Muscle layer of colon (tissue), 2 donors: ENCODE measurements at regions not wholly inside any gene's neighbourhood (a gene's known extent, or its start where the extent isn't known, plus 50 kb on each side); places are given as distances from the start of the nearest gene placed in this dataset.

Source experiments
- H3K27ac ChIP-seq: one replicate; pipeline ENCODE4 v1.7.0; 2013; ENCODE audit warnings: low read depth, mild to moderate bottlenecking, low read length, moderate library complexity
- H3K27me3 ChIP-seq, 2 donors: one replicate each; pipeline ENCODE4 v1.7.0; 2013; ENCODE audit warnings: low read length in 2 of 2, mild to moderate bottlenecking in 2 of 2; ENCODE audit not compliant: insufficient read depth in 2 of 2, control insufficient read depth in 1 of 2
- H3K36me3 ChIP-seq: one replicate; pipeline ENCODE4 v1.7.0; 2013; ENCODE audit warnings: mild to moderate bottlenecking, low read length; ENCODE audit not compliant: insufficient read depth
- H3K4me1 ChIP-seq: one replicate; pipeline ENCODE4 v1.7.0; 2013; ENCODE audit warnings: mild to moderate bottlenecking, low read length; ENCODE audit not compliant: insufficient read depth
- H3K4me3 ChIP-seq, 2 donors: one replicate each; pipeline ENCODE4 v1.7.0; 2013; ENCODE audit warnings: low read length in 2 of 2, low read depth in 1 of 2, mild to moderate bottlenecking in 1 of 2, moderate library complexity in 1 of 2
- H3K9ac ChIP-seq: one replicate; pipeline ENCODE4 v1.7.0; 2013; ENCODE audit warnings: low read length
- H3K9me3 ChIP-seq: one replicate; pipeline ENCODE4 v1.7.0; 2013; ENCODE audit warnings: mild to moderate bottlenecking, low read length
- donor health status: abdominal sarcoma.
- donor health status: Adenocarcinoma of cecum.

DNA sequence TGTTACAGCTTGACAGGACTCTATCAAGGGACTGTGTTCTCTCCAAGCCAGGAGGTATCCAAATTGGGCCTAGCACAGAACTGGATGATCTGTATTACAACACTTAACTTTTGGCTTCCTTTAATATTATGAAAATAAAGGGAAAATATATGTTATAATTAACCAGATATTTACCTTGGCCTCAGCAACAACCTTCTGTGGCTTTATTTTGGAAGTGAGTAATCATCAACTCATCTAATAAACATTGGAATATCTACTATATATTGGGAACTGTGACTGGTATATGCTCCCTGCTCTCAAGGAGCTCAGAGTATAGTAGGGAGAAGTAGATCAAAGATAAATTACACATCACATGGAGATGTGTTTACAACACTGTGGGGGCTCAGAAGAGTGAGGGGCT lies 352.2 kb downstream of the METTL15 start:
- Histone ChIP-seq H3K4me1 (no peaks in the 10 kb centered on the region), H3K36me3 (no peaks in the 10 kb centered on the region)

DNA sequence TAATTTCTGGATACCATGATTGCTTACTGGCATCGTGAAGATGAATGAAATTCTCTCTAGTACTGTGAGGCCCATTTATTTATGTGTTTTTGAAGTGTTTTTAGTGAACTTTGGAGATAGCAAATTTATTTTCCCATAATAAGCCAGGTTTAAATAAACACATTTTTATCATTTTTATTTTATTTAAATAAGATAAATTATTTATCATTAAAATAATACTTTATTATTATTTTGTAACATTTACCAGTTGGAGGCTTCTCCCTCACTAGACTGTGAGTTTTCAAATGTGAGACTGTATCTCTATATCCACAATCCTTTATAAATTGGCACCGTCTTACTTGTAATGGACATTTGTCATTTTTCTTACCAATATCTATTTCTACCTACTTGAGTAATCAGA lies 351.7 kb downstream of the METTL15 start:
- no peak overlapping the region for H3K9ac ChIP-seq
- H3K36me3 ChIP-seq, result no peaks in the 10 kb centered on the region
- H3K4me1 ChIP-seq, result no peaks in the 10 kb centered on the region
- H3K27ac ChIP-seq, result no peak overlapping the region
- no peaks in the 10 kb centered on the region for H3K9me3 ChIP-seq
- no peak overlapping the region for H3K4me3 ChIP-seq
- no peaks in the 10 kb centered on the region for H3K27me3 ChIP-seq

More for the DNA sequence above, 352.2 kb downstream of the METTL15 start:
- Histone ChIP-seq H3K27me3 (no peaks in the 10 kb centered on the region), H3K9ac (no peak overlapping the region), H3K9me3 (no peaks in the 10 kb centered on the region), H3K27ac (no peak overlapping the region), H3K4me3 (no peak overlapping the region)

DNA sequence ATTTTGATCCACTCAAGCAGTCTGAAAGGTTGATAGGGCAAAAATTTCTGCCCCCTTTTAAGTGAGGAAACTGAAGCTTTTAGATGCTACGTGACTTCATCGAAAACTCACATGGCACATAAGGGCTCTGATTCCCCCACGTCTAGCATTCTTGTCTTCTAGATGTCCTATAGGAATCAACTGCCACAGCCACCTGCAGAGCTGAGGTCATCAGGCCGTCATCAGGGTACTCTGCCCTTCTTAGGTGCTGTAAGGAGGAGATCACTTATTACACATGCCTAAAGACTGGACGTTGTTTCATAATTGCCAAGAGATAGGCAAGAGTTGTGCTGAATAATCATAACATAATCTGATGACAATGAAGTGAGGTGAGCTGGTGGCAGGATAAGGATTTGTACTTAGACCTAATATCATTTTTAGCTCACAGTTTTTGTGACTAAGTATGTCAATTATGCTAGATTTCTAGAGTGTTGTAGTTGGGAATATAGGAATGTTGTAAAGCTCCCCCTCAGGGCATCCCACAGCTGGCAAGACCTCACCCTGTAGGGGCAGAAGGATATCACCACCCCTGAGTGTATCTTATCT lies 349.4 kb downstream of the METTL15 start:
- no peak overlapping the region for H3K27ac ChIP-seq
- no peaks in the 10 kb centered on the region for H3K4me1 ChIP-seq
- H3K27me3 ChIP-seq, result no peaks in the 10 kb centered on the region
- H3K4me3 ChIP-seq, result no peak overlapping the region
- no peaks in the 10 kb centered on the region for H3K9me3 ChIP-seq
- no peaks in the 10 kb centered on the region for H3K36me3 ChIP-seq
- H3K9ac ChIP-seq, result no peak overlapping the region

DNA sequence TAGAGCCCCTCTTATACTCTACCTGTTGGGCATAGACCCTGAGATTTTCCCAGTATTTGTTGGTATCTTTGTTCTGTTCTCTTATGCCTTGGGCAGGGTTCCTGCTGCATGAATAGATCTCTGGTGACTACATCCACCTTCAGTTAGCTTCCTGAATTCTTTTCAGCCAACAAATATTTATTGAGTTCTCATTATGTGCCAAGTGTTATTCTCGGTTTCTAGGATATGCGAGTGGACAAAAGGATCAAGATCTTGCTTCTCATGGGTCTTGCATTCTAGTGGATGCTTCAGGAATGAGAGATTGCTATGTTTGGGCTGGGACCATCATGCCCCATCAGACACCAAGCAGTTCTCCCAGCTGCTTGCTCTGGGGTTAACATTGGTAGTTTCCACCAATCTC lies 340.0 kb downstream of the METTL15 start:
- H3K9me3 ChIP-seq, result no peaks in the 10 kb centered on the region
- no peak overlapping the region for H3K4me3 ChIP-seq
- no peak overlapping the region for H3K9ac ChIP-seq
- H3K4me1 ChIP-seq, result no peaks in the 10 kb centered on the region
- no peaks in the 10 kb centered on the region for H3K36me3 ChIP-seq
- no peaks in the 10 kb centered on the region for H3K27me3 ChIP-seq
- no peak overlapping the region for H3K27ac ChIP-seq

DNA sequence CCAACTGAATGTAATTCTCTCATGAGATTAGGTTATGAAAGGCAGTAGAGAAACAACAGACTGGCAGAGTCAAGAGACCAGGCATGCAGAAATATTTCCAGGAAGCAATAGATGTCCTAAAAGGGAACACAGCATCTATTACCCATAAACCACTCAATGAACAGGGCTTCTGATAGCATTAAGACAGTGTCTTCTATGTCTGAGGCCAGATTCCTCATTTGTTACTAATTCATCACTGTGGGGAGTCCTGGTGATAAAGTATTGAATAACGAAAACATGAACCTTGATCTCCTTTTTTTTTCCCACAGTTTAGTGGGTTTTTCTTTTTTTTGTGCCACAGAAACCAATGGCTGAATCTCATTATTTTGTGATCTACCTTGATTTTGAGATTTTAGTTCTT lies 339.0 kb downstream of the METTL15 start:
- Histone ChIP-seq H3K4me3 (no peak overlapping the region), H3K9ac (no peak overlapping the region), H3K27me3 (no peaks in the 10 kb centered on the region)

DNA sequence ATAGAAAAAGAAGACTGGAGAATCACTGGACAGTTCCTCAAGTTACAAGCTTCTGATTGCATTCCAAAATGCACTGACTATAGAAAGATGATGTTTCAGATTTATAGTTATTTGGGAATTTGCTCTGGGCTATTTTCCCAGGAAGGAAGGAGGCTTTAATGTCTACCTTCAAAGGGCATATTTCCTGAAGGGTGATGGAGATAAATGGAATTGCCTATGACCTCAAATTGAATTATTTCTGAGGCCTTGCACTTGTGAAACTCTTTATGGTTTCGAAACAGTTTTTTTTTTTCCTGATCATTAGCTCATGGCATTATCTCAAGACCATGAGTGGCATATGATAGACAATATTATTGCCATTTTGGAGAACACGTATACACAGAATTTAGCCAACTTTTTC lies 333.9 kb downstream of the METTL15 start:
- Histone ChIP-seq H3K9ac (no peak overlapping the region), H3K27ac (no peak overlapping the region), H3K4me3 (no peak overlapping the region), H3K36me3 (no peaks in the 10 kb centered on the region), H3K4me1 (no peaks in the 10 kb centered on the region), H3K27me3 (no peaks in the 10 kb centered on the region), H3K9me3 (no peaks in the 10 kb centered on the region)

More for the DNA sequence above, 339.0 kb downstream of the METTL15 start:
- Histone ChIP-seq H3K36me3 (no peaks in the 10 kb centered on the region), H3K9me3 (no peaks in the 10 kb centered on the region), H3K27ac (no peak overlapping the region), H3K4me1 (no peaks in the 10 kb centered on the region)

DNA sequence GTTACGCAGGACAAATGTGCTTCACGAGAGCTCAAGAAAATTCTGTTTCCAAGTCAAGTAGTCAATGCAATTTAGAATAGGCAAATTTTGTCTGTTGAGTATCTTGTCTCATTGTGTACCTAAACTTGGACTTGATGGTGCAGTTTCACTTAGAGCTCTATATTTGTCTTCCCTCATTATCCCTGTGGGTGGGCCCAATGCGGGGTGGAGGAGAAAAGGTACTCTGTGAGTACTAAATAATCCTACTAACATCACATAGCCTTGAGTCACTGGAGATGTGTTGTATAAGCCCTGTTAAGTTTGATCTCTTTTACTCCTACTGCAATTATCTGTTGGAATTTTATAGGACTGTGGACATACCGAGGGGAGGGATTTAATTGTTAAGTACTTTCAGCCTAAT lies 331.2 kb downstream of the METTL15 start:
- Histone ChIP-seq H3K4me1 (no peaks in the 10 kb centered on the region), H3K36me3 (no peaks in the 10 kb centered on the region), H3K27ac (no peak overlapping the region), H3K27me3 (no peaks in the 10 kb centered on the region), H3K9ac (no peak overlapping the region), H3K9me3 (no peaks in the 10 kb centered on the region), H3K4me3 (no peak overlapping the region)

DNA sequence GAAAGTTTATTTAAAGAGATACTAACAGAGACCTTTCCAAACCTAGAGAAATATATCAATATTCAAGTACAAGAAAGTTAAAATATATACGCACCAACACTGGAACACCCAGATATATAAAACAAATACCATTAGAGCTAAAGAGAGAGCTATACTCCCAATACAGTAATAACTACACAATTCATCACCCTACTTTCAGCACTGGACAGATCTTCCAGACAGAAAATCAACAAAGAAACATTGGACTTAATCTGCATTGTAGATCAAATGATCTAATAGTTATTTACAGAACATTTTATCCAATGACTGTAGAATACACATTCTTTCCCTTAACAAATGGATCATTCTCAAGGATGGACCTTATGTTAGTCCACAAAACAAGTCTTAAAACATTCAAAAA lies 311.9 kb downstream of the METTL15 start:
- Histone ChIP-seq H3K27ac (no peak overlapping the region), H3K4me3 (no peak overlapping the region), H3K9ac (no peak overlapping the region), H3K4me1 (no peaks in the 10 kb centered on the region), H3K36me3 (no peaks in the 10 kb centered on the region), H3K9me3 (no peaks in the 10 kb centered on the region), H3K27me3 (no peaks in the 10 kb centered on the region)

DNA sequence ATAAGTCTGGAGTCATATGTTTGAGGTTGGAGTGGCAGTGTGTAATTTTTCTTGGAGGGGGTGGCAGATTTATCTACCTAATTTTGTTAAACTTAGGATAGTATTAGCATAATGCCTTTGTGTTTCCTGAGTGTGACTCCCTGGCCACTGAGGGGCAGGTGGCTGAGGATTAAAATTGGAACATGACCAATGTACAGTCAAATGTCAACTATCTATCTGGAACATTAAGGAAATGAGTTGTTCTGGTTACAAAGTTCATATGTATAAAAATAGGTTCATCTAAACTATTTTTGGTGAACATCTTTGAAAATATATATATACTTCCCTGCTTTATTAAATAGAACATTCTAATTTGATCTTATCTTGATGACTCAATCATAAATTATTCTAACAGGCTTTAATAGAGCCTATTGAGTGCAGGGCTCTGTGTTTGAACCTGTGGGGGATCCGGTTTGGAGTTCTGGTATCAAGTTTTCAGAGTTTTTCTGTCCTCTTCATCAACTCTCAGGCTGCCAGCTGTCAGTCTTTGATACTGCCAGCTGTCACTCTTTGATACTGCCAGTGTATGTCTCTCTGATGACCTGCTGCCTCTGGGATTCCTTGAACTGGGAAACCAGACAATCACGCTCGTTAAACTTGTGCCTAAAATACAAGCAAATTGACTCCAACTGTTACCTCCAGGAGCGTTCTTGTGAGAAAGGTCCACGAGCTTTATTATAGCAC lies 309.6 kb downstream of the METTL15 start:
- Histone ChIP-seq H3K27ac (no peak overlapping the region), H3K4me3 (no peak overlapping the region), H3K36me3 (no peaks in the 10 kb centered on the region), H3K27me3 (no peaks in the 10 kb centered on the region), H3K9me3 (no peaks in the 10 kb centered on the region), H3K9ac (no peak overlapping the region), H3K4me1 (no peaks in the 10 kb centered on the region)

DNA sequence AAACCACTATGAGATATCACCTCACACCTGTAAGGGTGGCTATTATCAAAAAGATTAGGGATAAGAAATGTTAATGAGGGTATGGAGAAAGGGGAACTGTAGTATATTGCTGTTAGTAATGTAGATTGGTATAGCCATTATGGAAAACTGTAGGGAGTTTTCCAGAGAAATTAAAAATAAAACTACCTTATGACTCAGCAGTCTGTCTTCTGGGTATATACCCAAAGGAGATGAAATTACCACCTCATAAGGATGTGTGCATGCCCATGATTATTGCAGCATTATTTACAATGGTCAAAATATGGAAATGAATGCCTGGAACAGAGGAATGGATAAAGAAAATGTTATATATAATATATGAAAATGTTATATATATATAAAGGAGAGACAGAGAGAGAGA lies 303.8 kb downstream of the METTL15 start:
- Histone ChIP-seq H3K9me3 (no peaks in the 10 kb centered on the region), H3K4me1 (no peaks in the 10 kb centered on the region), H3K27me3 (no peaks in the 10 kb centered on the region), H3K36me3 (no peaks in the 10 kb centered on the region), H3K4me3 (no peak overlapping the region), H3K27ac (no peak overlapping the region), H3K9ac (no peak overlapping the region)

DNA sequence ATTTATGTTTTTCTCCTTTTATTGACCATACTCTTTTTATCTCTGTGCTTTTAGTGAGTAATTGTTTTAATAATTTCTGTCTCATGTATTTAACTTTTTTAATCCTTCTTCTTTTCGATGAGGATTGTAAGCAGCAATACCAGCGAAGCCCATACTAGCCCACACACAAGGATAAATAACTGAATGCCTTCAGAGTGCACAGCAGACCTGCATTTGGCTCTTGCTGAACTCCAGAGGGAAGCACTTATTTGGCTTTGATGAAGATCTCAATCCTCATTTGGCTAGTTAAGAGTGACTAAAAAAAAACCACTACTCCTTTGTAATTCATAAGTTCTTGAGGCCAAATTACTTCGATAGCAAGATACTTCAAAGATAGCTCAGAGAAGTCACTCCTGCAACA lies 293.3 kb downstream of the METTL15 start:
- H3K9ac ChIP-seq, result no peak overlapping the region
- no peak overlapping the region for H3K27ac ChIP-seq
- H3K36me3 ChIP-seq, result no peaks in the 10 kb centered on the region
- no peaks in the 10 kb centered on the region for H3K27me3 ChIP-seq
- no peaks in the 10 kb centered on the region for H3K9me3 ChIP-seq
- no peak overlapping the region for H3K4me3 ChIP-seq
- no peaks in the 10 kb centered on the region for H3K4me1 ChIP-seq
